Gastrocnemius medialis (tissue), 4 donors: ENCODE measurements at regions not wholly inside any gene's neighbourhood (a gene's known extent, or its start where the extent isn't known, plus 50 kb on each side); places are given as distances from the start of the nearest gene placed in this dataset.

ENCODE experiments used
- CTCF ChIP-seq, 5 experiments: fragments of 450-650 bp in 3 of 5; fragments of 200-600 bp in 2 of 5; sonication (generic) in 2 of 5; IDR thresholded peaks in 4 of 5; conservative IDR thresholded peaks in 1 of 5; 1 replicate in 4 of 5; 2 replicates in 1 of 5; pipeline ENCODE4 v1.5.1; 2016 to 2019; ENCODE audit warnings: antibody characterized with exemption in 5 of 5, mild to moderate bottlenecking in 3 of 5, moderate library complexity in 3 of 5
- POLR2A ChIP-seq, 2 donors: fragments of 450-650 bp; IDR thresholded peaks; one replicate each; pipeline ENCODE4 v1.6.1; 2017; ENCODE audit warnings: antibody characterized with exemption in 2 of 2, mild to moderate bottlenecking in 2 of 2, moderate library complexity in 2 of 2

- no peak for TF ChIP-seq CTCF (IDR thresholded peaks at IDR 0.05 in 4 of 5, conservative IDR thresholded peaks at IDR 0.05 in 1 of 5)
- TF ChIP-seq POLR2A (IDR thresholded peaks at IDR 0.05): no peak
Observed at GRCh38 chr4:176587920-176588319, 204.8 kb downstream of the VEGFC start.
